DOHH2 (cell line): ENCODE measurements at regions not wholly inside any gene's neighbourhood (a gene's known extent, or its start where the extent isn't known, plus 50 kb on each side); places are given as distances from the start of the nearest gene placed in this dataset.

Source experiments
- CTCF ChIP-seq: fragments of 200-600 bp; sonication (generic); IDR thresholded peaks from one replicate; pipeline ENCODE4 v1.5.1; 2014; ENCODE audit warnings: antibody characterized with exemption, mild to moderate bottlenecking, low read depth, low read length; ENCODE audit not compliant: poor library complexity, severe bottlenecking
- EZH2phosphoT487 ChIP-seq: fragments of 200-600 bp; sonication (generic); IDR thresholded peaks from 2 replicates; pipeline ENCODE4 v1.6.1; 2017; ENCODE audit warnings: borderline replicate concordance, mild to moderate bottlenecking, antibody characterized with exemption, low read length, moderate library complexity, mixed read lengths

- no peak for TF ChIP-seq CTCF
- TF ChIP-seq EZH2phosphoT487: no peak
Observed at GRCh38 chr12:125287155-125287847, 222.1 kb downstream of the AACS start.
